ENCODE measurements at regions not wholly inside any gene's neighbourhood (a gene's known extent, or its start where the extent isn't known, plus 50 kb on each side); places are given as distances from the start of the nearest gene placed in this dataset.

DNA sequence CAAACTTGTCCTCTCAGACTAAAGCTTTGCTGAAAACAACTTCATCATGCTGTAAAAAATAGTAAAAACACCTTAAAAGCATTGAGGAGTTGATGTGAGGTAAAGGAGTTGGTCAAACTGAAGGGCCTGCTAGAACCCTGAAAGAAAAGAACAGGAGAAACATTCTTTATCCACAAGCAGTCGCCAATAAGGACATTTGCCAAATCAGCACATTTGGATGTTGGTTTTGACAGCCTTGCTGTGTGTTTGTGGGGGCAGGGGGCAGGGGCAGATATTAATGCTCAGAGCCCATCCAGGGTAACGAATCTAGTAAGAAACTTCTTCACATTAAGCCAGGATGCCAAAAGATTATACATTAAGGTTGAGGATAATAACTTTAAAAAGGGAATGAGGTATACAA is 399.9 kb upstream of the ZFHX3 start:
- H3K27ac ChIP-seq (ENCODE audit: low read length) = no peak overlapping the region
- no peaks in the 10 kb centered on the region for H3K4me1 ChIP-seq (ENCODE audit: low read length)
- no peak overlapping the region for H3K4me3 ChIP-seq (ENCODE audit: low read length)
- no peak overlapping the region for H3K4me2 ChIP-seq (ENCODE audit: low read length)
- no peak for TF ChIP-seq EZH2phosphoT487 (IDR thresholded peaks at IDR 0.05; ENCODE audit: low read depth)
- TF ChIP-seq, protein P1, sequence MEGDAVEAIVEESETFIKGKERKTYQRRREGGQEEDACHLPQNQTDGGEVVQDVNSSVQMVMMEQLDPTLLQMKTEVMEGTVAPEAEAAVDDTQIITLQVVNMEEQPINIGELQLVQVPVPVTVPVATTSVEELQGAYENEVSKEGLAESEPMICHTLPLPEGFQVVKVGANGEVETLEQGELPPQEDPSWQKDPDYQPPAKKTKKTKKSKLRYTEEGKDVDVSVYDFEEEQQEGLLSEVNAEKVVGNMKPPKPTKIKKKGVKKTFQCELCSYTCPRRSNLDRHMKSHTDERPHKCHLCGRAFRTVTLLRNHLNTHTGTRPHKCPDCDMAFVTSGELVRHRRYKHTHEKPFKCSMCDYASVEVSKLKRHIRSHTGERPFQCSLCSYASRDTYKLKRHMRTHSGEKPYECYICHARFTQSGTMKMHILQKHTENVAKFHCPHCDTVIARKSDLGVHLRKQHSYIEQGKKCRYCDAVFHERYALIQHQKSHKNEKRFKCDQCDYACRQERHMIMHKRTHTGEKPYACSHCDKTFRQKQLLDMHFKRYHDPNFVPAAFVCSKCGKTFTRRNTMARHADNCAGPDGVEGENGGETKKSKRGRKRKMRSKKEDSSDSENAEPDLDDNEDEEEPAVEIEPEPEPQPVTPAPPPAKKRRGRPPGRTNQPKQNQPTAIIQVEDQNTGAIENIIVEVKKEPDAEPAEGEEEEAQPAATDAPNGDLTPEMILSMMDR (IDR thresholded peaks at IDR 0.05; ENCODE audit: low read depth, low read length) = no peak
- no peaks in the 10 kb centered on the region for H3K79me2 ChIP-seq (ENCODE audit: low read length)
- no peaks in the 10 kb centered on the region for H4K20me1 ChIP-seq (ENCODE audit: insufficient read depth, low read length)
- H3K36me3 ChIP-seq (replicated peaks; ENCODE audit: low read depth, low read length) = no peaks in the 10 kb centered on the region
- 0 out of 2 replicates have a peak, but pooled peaks cover 4% of the 10 kb centered on the region for H3K9me3 ChIP-seq (ENCODE audit: insufficient read depth, low read length)
- H2AFZ ChIP-seq (ENCODE audit: low read depth, low read length) = no peak overlapping the region
- H3K27me3 ChIP-seq (ENCODE audit: low read depth, low read length) = peaks cover 3% of the 10 kb centered on the region
- no peak overlapping the region for H3K9ac ChIP-seq (ENCODE audit: low read length)

DNA sequence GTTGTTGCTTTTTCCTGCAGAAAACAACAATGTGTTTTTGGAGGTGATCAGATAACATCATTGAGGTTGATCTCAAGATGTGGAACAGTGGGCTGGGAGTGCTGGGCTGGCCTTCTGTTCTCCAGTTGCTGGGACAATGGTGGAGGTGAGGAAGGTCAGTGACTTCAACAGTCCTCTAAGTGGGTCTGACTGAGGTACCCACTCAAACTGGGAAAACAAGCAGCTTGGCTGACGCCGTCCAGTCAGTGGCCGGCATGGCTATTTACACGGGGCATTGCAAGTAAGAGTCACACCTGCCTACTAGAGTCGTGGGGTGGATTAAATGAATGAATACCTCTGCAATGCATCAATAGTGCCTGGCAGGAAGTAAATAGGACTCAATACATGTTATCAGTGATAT is 386.7 kb upstream of the ZFHX3 start:
- Histone ChIP-seq H4K20me1 (ENCODE audit: insufficient read depth, low read length) (no peaks in the 10 kb centered on the region), H3K4me1 (ENCODE audit: low read length) (no peaks in the 10 kb centered on the region), H3K4me2 (ENCODE audit: low read length) (no peak overlapping the region), H3K36me3 (replicated peaks; ENCODE audit: low read depth, low read length) (no peaks in the 10 kb centered on the region), H3K79me2 (ENCODE audit: low read length) (no peaks in the 10 kb centered on the region), H3K27ac (ENCODE audit: low read length) (no peak overlapping the region), H2AFZ (ENCODE audit: low read depth, low read length) (no peak overlapping the region), H3K27me3 (ENCODE audit: low read depth, low read length) (peaks cover 4% of the 10 kb centered on the region; the same call in 1 of the 2 replicates), H3K9ac (ENCODE audit: low read length) (no peak overlapping the region), H3K4me3 (ENCODE audit: low read length) (no peak overlapping the region), H3K9me3 (ENCODE audit: insufficient read depth, low read length) (no peaks in the 10 kb centered on the region)
- TF ChIP-seq, protein P1 (IDR thresholded peaks at IDR 0.05; ENCODE audit: low read depth, low read length) = no peak
- no peak for TF ChIP-seq EZH2phosphoT487 (IDR thresholded peaks at IDR 0.05; ENCODE audit: low read depth)

DNA sequence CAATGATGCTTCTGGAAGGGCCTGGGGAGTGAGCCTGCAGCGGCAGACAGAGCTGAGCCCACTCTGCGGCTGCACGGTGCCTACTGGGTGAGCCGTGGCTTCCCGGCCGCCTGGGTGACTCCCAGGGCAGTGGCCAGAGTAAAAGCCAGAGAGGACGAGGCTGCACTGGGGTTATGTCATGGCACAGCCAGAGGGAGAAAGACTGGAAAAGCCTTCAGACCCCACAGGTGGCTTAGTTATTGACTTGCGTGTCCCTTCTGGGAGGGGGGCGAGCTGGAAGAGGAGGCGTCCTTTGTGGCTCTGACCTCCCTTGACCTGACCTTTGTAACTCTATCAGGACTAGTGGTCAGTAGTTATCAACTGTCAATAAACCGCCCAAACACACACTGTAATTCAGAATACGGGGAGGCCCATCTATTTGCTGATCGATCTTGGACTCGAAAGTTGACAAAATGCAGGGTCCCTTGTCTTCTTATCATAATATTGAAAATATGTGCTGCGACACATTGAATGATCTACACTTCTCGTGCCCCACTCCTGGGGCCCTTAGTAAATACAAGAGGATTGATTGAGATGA is 385.9 kb upstream of the ZFHX3 start:
- Histone ChIP-seq H3K4me1 (ENCODE audit: low read length) (no peaks in the 10 kb centered on the region), H3K4me3 (ENCODE audit: low read length) (no peak overlapping the region), H3K27me3 (ENCODE audit: low read depth, low read length) (peaks cover 3% of the 10 kb centered on the region; the same call in 1 of the 2 replicates), H3K27ac (ENCODE audit: low read length) (no peak overlapping the region), H3K9ac (ENCODE audit: low read length) (no peak overlapping the region), H4K20me1 (ENCODE audit: insufficient read depth, low read length) (no peaks in the 10 kb centered on the region), H3K36me3 (replicated peaks; ENCODE audit: low read depth, low read length) (no peaks in the 10 kb centered on the region), H3K9me3 (ENCODE audit: insufficient read depth, low read length) (no peaks in the 10 kb centered on the region), H3K79me2 (ENCODE audit: low read length) (no peaks in the 10 kb centered on the region), H2AFZ (ENCODE audit: low read depth, low read length) (no peak overlapping the region), H3K4me2 (ENCODE audit: low read length) (no peak overlapping the region)
- TF ChIP-seq EZH2phosphoT487 (IDR thresholded peaks at IDR 0.05; ENCODE audit: low read depth) = no peak
- TF ChIP-seq, protein P1 (IDR thresholded peaks at IDR 0.05; ENCODE audit: low read depth, low read length) = no peak

DNA sequence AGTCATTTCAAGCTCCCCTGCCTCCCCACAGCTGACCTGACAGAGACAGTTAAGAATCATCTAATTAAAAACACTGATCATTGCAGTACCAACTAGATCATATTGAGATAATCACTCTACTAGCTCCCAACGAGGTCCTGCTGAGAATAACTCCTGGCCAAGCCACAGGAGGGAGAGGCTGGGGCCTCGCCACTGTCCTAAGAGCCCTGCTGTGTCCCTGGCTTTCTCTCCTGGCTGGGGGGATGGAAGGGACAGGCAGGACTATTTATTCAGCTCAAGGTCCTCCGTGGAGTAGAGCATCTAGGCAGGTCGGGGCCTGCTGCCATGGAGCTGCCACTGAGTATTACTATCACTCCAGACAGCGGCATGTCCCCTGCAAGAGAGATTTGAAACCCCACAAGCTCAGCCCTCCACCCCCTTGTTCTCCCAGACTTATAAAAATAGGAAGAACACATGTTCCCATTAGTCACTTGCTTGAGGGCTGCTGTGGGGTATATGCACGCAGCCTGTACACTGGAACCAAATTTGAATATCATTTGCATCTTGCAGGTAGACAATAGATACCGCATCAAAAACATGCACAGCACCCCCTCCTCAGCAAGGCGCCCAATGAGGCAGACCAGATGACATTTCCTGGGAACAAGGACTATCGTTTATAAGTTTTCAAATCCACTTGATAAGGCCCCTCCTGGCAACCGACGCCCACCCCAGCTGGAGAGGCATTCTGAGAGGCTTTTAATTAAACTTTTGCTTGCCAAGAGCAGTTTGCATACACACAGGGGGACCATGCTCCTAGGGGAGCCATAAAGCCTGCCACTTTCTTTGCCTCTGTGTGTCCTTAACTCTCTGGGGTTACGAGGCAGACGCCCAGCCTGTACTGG is 385.2 kb upstream of the ZFHX3 start:
- no peak overlapping the region for H3K4me3 ChIP-seq (ENCODE audit: low read length)
- H3K27me3 ChIP-seq (ENCODE audit: low read depth, low read length) = no peaks in the 10 kb centered on the region; the same call in 1 of the 2 replicates
- no peaks in the 10 kb centered on the region for H3K4me1 ChIP-seq (ENCODE audit: low read length)
- TF ChIP-seq, protein P1 (IDR thresholded peaks at IDR 0.05; ENCODE audit: low read depth, low read length) = no peak
- no peak for TF ChIP-seq EZH2phosphoT487 (IDR thresholded peaks at IDR 0.05; ENCODE audit: low read depth)
- no peak overlapping the region for H3K4me2 ChIP-seq (ENCODE audit: low read length)
- H3K79me2 ChIP-seq (ENCODE audit: low read length) = no peaks in the 10 kb centered on the region
- H3K27ac ChIP-seq (ENCODE audit: low read length) = no peak overlapping the region
- H3K36me3 ChIP-seq (replicated peaks; ENCODE audit: low read depth, low read length) = no peaks in the 10 kb centered on the region
- H4K20me1 ChIP-seq (ENCODE audit: insufficient read depth, low read length) = no peaks in the 10 kb centered on the region
- no peak overlapping the region for H3K9ac ChIP-seq (ENCODE audit: low read length)
- H3K9me3 ChIP-seq (ENCODE audit: insufficient read depth, low read length) = no peaks in the 10 kb centered on the region
- H2AFZ ChIP-seq (ENCODE audit: low read depth, low read length) = no peak overlapping the region
